Right ventricle myocardium superior (tissue), 1 donor: ENCODE measurements at regions not wholly inside any gene's neighbourhood (a gene's known extent, or its start where the extent isn't known, plus 50 kb on each side); places are given as distances from the start of the nearest gene placed in this dataset.
A peak's percentile ranks its signal among the peaks of the same experiment; 100 is the strongest.
"Not testable (repeated sequence)": the region's sequence is repeated elsewhere in the genome, so short reads cannot be mapped to it uniquely, and the experiment has no call there.

Source experiments
- ATAC-seq: fragments of 200-7000 bp; cut with Tn5 transposase; one replicate; pipeline ENCODE4 v1.9.1; 2020; ENCODE audit warnings: mild to moderate bottlenecking; ENCODE audit not compliant: poor library complexity
- DNase-seq: peaks from one replicate; pipeline ENCODE4 v3.0.0-alpha.2; 2020
- intact Hi-C: fragments of 100-400 bp; cut with DNase I; formaldehyde crosslinking; loops from one replicate; pipeline ENCODE4 v1.11.2; 2022
- donor health status: DM: no; HTN: yes; CAD: no; lungs with severe emphysema.

GRCh38 chr10:130257897-130258296 is 121.7 kb downstream of the GLRX3 start:
- DNase-seq = no peak
- intact Hi-C loops = no loop called here
- no peak for ATAC-seq

GRCh38 chr10:130259380-130259779 is 123.2 kb downstream of the GLRX3 start:
- ATAC-seq (no peak), DNase-seq (no peak)
- intact Hi-C loops = no loop called here

- no peak for ATAC-seq
- intact Hi-C loops = no loop called here
- no peak for DNase-seq
Observed at GRCh38 chr10:130261306-130261705, 125.1 kb downstream of the GLRX3 start.

GRCh38 chr10:130261766-130262165 is 125.6 kb downstream of the GLRX3 start:
- no peak for ATAC-seq
- intact Hi-C loops = no loop called here
- no peak for DNase-seq

GRCh38 chr10:130263289-130263688 is 127.1 kb downstream of the GLRX3 start:
- ATAC-seq = no peak
- DNase-seq = no peak
- intact Hi-C loops = no loop called here

- DNase-seq (no peak), ATAC-seq (no peak)
- intact Hi-C loops = no loop called here
Observed at GRCh38 chr10:130265542-130265941, 129.4 kb downstream of the GLRX3 start.

GRCh38 chr10:130282492-130283218 is 146.5 kb downstream of the GLRX3 start:
- DNase-seq (no peak), ATAC-seq (no peak)
- intact Hi-C loops = no loop called here

- intact Hi-C loops = no loop called here
- DNase-seq = no peak
- no peak for ATAC-seq
Observed at GRCh38 chr10:130283219-130283545, 147.0 kb downstream of the GLRX3 start.

- ATAC-seq, DNase-seq, intact Hi-C loops: not testable (repeated sequence)
Observed at GRCh38 chr10:130295761-130296160, 159.6 kb downstream of the GLRX3 start.

- ATAC-seq = peak; percentile 74
- peak; percentile 73 for DNase-seq
- intact Hi-C loops = no loop called here
Observed at GRCh38 chr10:130300608-130301020, 164.4 kb downstream of the GLRX3 start.

- ATAC-seq = peak; percentile 92
- DNase-seq = peak; percentile 88
- intact Hi-C loops = no loop called here
Observed at GRCh38 chr10:130301021-130301892, 165.1 kb downstream of the GLRX3 start.

- ATAC-seq (no peak), DNase-seq (no peak)
- intact Hi-C loops = no loop called here
Observed at GRCh38 chr10:130326954-130327353, 190.8 kb downstream of the GLRX3 start.

GRCh38 chr10:130329792-130330191 is 193.6 kb downstream of the GLRX3 start:
- ATAC-seq = no peak
- no peak for DNase-seq
- intact Hi-C loops = no loop called here

GRCh38 chr10:130333185-130333584 is 197.0 kb downstream of the GLRX3 start:
- DNase-seq (no peak), ATAC-seq (no peak)
- intact Hi-C loops = no loop called here

GRCh38 chr10:130335336-130335735 is 199.1 kb downstream of the GLRX3 start:
- intact Hi-C loops = no loop called here
- no peak for ATAC-seq

GRCh38 chr10:130336617-130337304 is 200.6 kb downstream of the GLRX3 start:
- intact Hi-C loops = no loop called here
- DNase-seq (no peak), ATAC-seq (no peak)

More at GRCh38 chr10:130335336-130335735, 199.1 kb downstream of the GLRX3 start:
- no peak for DNase-seq

- no peak for ATAC-seq
- no peak for DNase-seq
- intact Hi-C loops = no loop called here
Observed at GRCh38 chr10:130337305-130337640, 201.1 kb downstream of the GLRX3 start.

GRCh38 chr10:130337696-130338635 is 201.8 kb downstream of the GLRX3 start:
- intact Hi-C loops = no loop called here
- DNase-seq (no peak), ATAC-seq (no peak)

GRCh38 chr10:130338636-130339024 is 202.4 kb downstream of the GLRX3 start:
- DNase-seq (no peak), ATAC-seq (no peak)
- intact Hi-C loops = no loop called here
